COR-L47 (cell line): ENCODE measurements at regions not wholly inside any gene's neighbourhood (a gene's known extent, or its start where the extent isn't known, plus 50 kb on each side); places are given as distances from the start of the nearest gene placed in this dataset.

Experiments
- DNase-seq: peaks from one replicate; lab custom pipeline; 2025; lab: John Stamatoyannopoulos, UW

DNA sequence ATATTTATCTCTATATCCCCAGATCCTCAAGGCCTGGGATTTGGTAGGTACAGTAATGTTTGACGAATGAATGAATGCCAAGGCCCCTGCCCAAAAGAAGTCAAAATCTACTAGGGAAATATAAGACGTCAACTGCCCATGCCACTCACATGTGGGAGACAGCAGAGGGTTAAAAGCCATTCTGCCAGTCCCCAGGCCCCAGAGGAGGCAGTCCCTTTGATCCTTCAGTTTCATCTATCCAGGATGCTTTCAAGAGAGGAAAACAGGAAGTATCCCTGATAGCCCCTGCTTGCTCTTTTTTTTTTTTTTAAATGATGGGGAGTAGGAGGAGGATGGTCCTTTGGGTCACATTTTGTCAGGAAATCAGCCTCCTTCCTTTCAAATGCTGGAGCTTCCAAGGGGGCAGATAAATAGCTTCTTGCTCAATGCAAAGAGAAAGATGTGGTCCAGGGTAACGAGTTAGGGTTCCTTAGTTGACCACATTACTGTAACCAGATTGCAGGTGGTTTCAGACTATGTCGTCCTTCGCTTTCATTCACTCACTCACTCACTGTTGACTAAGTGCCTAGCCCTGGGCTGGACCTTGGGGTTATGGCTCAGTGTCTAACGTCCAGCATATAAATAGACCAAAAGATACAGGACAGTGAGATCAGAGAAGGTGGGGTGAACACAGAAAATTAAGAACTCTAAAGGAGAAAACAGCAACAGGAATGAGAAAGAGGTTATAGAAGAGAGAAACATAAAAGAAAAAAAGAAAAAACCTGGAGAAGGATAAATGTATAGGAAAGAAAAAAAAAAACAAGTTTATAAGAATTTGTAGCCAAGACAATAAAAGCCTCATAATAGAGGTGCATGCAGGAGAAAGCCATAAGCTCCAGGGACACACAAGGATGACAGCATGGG lies 64.6 kb upstream of the PIM1 start:
- DNase-seq: no peak

GRCh38 chr6:37106051-37106363 lies 63.9 kb upstream of the PIM1 start:
- DNase-seq: no peak

- no peak for DNase-seq
Measured at GRCh38 chr6:37106554-37106953, 63.4 kb upstream of the PIM1 start.

DNA sequence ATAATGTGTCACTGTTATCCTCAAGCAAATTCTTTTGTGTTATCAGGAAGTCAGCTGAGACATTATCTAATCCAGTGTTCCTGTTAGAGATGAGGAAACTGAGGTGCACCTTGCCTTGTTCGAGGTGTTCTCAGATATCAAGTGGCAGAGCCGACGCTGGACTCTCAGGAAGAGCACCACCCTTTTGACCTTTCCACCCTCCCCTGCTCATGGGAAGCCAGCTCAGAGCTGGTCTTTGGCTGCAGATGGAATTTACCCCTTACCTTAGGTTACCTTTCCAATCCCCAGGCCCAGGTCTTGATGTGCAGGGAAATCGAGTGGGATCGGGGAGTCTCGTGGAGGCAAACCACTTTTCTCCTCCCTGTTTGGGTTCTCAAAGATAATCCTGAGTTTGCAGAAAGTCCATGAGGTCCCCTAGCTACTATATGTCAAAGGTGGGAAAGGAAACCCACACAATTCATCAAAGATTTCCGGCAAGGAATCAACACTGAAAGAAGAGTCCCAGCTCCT lies 62.9 kb upstream of the PIM1 start:
- no peak for DNase-seq

DNA sequence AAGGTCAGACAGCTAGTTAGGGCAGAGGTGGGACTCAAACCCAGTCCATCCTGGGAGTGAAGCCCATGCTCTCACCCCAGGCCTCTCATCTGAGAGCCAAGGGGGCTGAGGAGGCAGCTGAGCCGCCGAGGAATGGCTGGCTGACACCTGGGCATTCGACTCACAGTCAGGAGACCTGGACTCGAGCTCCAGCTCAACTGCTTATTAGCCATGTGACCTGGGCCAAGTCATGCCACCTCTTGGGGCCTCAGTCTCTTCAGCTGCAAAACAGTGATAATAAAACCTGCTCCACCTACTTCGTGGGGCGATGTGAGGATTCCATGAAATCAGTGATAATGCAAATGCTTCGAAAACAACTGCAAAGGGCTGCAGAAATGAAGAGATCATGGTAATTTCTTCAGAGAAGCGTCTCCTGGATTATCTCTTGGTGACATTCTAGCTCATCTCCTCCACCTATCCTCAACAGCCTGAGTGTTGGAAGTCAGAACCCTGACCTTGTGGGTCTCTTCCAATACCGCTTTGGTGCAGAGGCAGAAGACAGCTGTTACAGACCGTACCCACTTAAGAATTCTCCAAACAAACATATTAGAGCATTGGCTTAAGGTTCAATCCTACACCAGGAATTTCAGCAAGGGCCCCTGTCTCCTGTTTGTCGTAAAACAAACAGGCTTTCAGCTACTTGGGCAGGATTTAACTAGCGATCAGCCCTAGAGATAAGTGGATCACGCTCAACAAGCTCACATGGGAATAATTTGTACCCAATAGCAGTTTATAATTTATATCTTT lies 60.0 kb upstream of the PIM1 start:
- DNase-seq: no peak

DNA sequence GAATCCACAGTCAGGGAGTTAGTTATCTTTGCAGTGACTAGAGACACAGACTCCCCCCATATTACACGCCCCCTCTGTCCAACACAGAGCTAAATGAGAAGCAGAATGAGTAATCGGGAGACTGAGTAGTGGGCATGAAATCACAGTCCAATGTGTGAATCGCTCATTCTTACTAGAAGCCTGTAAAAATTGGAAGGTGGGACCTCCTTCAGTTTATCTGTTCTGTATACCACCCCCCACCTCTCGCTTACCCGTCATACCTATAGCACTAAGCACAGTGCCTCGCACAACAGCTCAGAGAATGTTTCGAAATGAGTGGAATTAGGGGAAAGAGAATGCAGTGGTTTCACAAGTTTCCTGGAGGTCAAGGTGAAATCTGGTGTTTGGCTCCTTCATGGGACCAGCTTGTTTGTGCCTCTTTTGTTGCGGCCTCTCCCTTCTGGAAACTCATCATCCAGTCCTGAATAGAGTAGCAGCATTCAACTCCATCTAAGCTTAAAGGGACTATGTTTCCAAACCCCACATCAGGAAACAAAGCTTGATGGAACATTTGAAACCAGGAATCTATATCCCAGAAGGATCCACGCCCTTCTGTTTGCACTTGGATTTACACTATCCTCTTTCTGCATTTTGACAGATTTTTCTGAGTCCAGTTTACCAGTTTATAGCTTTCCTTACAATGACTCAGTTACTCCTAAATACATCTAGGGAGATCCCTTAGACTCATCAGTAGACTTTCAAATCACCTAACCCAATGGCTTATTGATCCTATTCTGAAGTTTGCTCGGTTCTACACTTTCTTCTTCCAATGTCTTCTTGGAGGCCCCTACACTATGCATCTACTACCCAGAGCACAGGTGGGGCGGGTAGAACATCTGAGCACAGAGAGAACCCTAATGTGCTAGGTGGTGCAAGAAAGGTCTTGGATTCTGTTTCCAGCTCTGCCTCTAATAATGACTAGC lies 59.2 kb upstream of the PIM1 start:
- no peak for DNase-seq

DNA sequence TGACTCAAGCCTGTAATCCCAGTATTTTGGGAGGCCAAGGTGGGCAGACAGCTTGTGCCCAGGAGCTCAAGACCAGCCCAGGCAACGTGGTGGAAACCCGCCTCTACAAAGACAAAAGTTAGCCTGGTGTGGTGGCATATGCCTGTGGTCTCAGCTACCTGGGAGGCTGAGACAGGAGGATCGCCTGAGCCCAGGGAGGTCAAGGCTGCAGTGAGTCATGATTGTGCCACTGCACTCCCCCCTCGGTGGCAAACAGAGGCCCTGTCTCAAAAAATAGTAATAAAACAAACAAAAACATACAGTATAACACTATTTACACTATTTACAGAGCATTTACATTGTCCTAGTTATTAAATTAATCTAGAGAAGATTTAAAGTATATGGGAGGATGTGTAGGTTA lies 56.0 kb upstream of the PIM1 start:
- DNase-seq: no peak

DNA sequence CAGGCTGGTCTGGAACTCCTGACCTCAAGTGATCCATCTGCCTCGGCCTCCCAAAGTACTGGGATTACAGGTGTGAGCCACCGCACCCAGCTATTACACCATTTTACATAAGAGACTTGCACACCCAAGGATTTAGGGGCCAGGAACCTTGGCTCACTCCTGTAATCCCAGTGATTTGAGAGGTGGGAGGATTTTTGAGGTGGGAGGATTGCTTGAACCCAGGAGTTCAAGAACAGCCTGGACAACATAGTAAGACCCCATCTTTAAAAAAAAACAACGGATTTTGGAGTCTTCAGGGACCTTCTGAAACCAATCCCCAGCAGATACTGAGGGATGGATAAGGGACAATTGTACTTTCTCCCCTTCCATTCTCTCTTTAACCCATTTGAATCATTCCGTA lies 55.3 kb upstream of the PIM1 start:
- no peak for DNase-seq

DNA sequence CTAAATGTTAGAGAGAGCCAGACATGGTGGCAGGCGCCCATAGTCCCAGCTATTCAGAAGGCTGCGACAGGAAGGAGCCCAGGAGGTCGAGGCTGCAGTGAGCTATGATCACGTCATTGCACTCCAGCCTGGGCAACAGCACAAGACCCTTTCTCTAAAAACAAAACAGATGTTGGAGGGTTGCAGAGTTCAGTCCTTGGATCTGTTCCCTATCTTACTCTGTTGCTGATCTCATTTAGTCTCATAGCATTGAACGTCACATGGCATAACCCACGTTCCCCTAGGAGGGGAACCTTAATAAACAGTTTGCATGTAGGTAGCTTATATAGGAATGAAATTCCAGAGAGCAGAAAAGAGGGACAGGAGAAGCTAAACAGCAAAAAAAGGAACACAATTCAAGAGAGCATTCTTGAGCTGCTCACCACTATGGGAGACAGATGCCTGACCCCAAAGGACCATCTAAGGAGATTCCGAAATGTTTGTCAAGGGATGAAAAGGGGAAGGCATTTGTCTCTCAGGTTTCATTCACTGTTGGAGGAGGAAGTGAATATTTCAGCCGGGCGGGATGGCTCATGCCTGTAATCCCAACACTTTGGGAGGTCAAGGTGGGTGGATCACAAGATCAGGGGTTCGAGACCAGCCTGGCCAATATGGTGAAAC lies 54.6 kb upstream of the PIM1 start:
- no peak for DNase-seq

- DNase-seq: no peak
Measured at GRCh38 chr6:37116326-37116725, 53.6 kb upstream of the PIM1 start.

DNA sequence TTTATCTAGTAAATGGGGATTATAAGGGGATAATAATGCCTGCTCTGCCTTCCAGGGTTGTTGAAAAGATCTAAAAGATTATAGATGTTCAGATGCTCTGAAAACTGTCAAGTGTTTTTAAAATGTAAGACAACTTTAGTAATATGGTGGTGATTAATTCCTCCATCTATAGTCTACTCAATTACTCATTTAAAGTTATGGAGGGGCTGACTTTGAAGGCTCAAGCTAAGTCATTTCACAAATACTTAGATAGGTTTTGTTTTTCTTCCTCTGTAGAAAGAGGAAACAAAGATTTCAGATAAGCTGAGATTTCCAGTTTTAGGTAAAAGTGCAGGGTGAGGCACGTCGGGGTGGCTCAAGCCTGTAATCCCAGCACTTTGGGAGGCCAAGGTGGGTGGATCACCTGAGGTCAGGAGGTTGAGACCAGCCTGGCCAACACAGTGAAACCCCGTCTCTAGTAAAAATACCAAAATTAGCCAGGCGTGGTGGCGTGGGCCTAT lies 50.5 kb upstream of the PIM1 start:
- DNase-seq: no peak
